ENCODE measurements at regions not wholly inside any gene's neighbourhood (a gene's known extent, or its start where the extent isn't known, plus 50 kb on each side); places are given as distances from the start of the nearest gene placed in this dataset.

GRCh38 chr15:97899981-97900380 is 60.5 kb upstream of the ARRDC4 start:
- no peak overlapping the region for H3K18ac ChIP-seq (ENCODE audit: low read length)
- no peaks in the 10 kb centered on the region for H3K36me3 ChIP-seq (replicated peaks in 1 of 2; ENCODE audit: control insufficient read depth in 2 of 2, insufficient read depth in 2 of 2, low read length in 2 of 2)
- no peak overlapping the region for H2BK15ac ChIP-seq (ENCODE audit: low read length)
- no CpG with 5 or more reads among the region's 5 CpGs for WGBS, 2 donors (ENCODE audit: extremely low coverage in 2 of 2, insufficient read length in 2 of 2, insufficient replicate concordance in 1 of 2)
- no peak overlapping the region for H3K27ac ChIP-seq (replicated peaks; ENCODE audit: low read length)
- no peak overlapping the region for H4K8ac ChIP-seq (ENCODE audit: low read depth, low read length)
- H3K9me3 ChIP-seq (replicated peaks in 1 of 2; ENCODE audit: control insufficient read depth in 2 of 2, insufficient read depth in 1 of 2, low read depth in 1 of 2, low read length in 2 of 2): no peaks in the 10 kb centered on the region
- H2BK120ac ChIP-seq (ENCODE audit: low read depth, low read length): no peak overlapping the region
- H2BK5ac ChIP-seq (ENCODE audit: low read length): no peak overlapping the region
- H2BK12ac ChIP-seq (ENCODE audit: low read length): no peak overlapping the region
- DNase-seq (ENCODE audit: low spot score): no peak
- no peak overlapping the region for H3K4ac ChIP-seq (ENCODE audit: low read length)
- no peak overlapping the region for H2AFZ ChIP-seq (ENCODE audit: low read length)
- H3K27me3 ChIP-seq (ENCODE audit: control insufficient read depth in 3 of 3, insufficient read depth in 3 of 3, low read depth in 1 of 3, low read length in 3 of 3): peaks cover 0 to 28% (median 0%) of the 10 kb centered on the region in 3 experiments
- no peak overlapping the region for H3K9ac ChIP-seq (ENCODE audit: low read depth, low read length, poor library complexity)
- no peak overlapping the region for H4K91ac ChIP-seq (ENCODE audit: low read depth, low read length, poor library complexity)
- no peaks in the 10 kb centered on the region for H3K79me1 ChIP-seq (ENCODE audit: low read depth, low read length)
- H3K23ac ChIP-seq (ENCODE audit: low read depth, low read length, poor library complexity): no peak overlapping the region
- H2AK5ac ChIP-seq (ENCODE audit: low read depth, low read length): no peak overlapping the region
- no peak overlapping the region for H3K4me2 ChIP-seq (ENCODE audit: insufficient read depth, low read length, poor library complexity, severe bottlenecking)
- H3K14ac ChIP-seq (ENCODE audit: low read length): no peak overlapping the region
- H3K4me1 ChIP-seq (ENCODE audit: control insufficient read depth in 2 of 2, insufficient read depth in 1 of 2, low read depth in 1 of 2, low read length in 2 of 2): peaks cover 0 to 2% of the 10 kb centered on the region in 2 donors
- no peak overlapping the region for H3K4me3 ChIP-seq (ENCODE audit: low read length in 2 of 2)

GRCh38 chr15:97902140-97902780 is 58.2 kb upstream of the ARRDC4 start:
- Histone ChIP-seq H3K36me3 (replicated peaks in 1 of 2; ENCODE audit: control insufficient read depth in 2 of 2, insufficient read depth in 2 of 2, low read length in 2 of 2) (no peaks in the 10 kb centered on the region), H3K4me2 (ENCODE audit: insufficient read depth, low read length, poor library complexity, severe bottlenecking) (no peak overlapping the region), H3K23ac (ENCODE audit: low read depth, low read length, poor library complexity) (no peak overlapping the region), H3K4ac (ENCODE audit: low read length) (no peak overlapping the region), H2BK120ac (ENCODE audit: low read depth, low read length) (no peak overlapping the region), H2AK5ac (ENCODE audit: low read depth, low read length) (no peak overlapping the region), H2BK12ac (ENCODE audit: low read length) (no peak overlapping the region), H3K9ac (ENCODE audit: low read depth, low read length, poor library complexity) (no peak overlapping the region), H3K18ac (ENCODE audit: low read length) (no peak overlapping the region), H4K8ac (ENCODE audit: low read depth, low read length) (no peak overlapping the region), H3K27me3 (ENCODE audit: control insufficient read depth in 3 of 3, insufficient read depth in 3 of 3, low read depth in 1 of 3, low read length in 3 of 3) (peaks cover 0 to 31% (median 0%) of the 10 kb centered on the region in 3 experiments), H3K4me1 (ENCODE audit: control insufficient read depth in 2 of 2, insufficient read depth in 1 of 2, low read depth in 1 of 2, low read length in 2 of 2) (peaks cover 0 to 2% of the 10 kb centered on the region in 2 donors), H3K27ac (replicated peaks; ENCODE audit: low read length) (no peak overlapping the region), H3K14ac (ENCODE audit: low read length) (no peak overlapping the region), H3K79me1 (ENCODE audit: low read depth, low read length) (no peaks in the 10 kb centered on the region), H2BK5ac (ENCODE audit: low read length) (no peak overlapping the region), H2AFZ (ENCODE audit: low read length) (no peak overlapping the region), H3K4me3 (ENCODE audit: low read length in 2 of 2) (no peak overlapping the region), H3K9me3 (replicated peaks in 1 of 2; ENCODE audit: control insufficient read depth in 2 of 2, insufficient read depth in 1 of 2, low read depth in 1 of 2, low read length in 2 of 2) (no peaks in the 10 kb centered on the region), H2BK15ac (ENCODE audit: low read length) (no peak overlapping the region), H4K91ac (ENCODE audit: low read depth, low read length, poor library complexity) (no peak overlapping the region)
- no peak for DNase-seq (ENCODE audit: low spot score)
- no CpG with 5 or more reads among the region's 10 CpGs for WGBS, 2 donors (ENCODE audit: extremely low coverage in 2 of 2, insufficient read length in 2 of 2, insufficient replicate concordance in 1 of 2)

GRCh38 chr15:97903560-97903959 is 56.9 kb upstream of the ARRDC4 start:
- Histone ChIP-seq H2AK5ac (ENCODE audit: low read depth, low read length) (no peak overlapping the region), H3K9me3 (replicated peaks in 1 of 2; ENCODE audit: control insufficient read depth in 2 of 2, insufficient read depth in 1 of 2, low read depth in 1 of 2, low read length in 2 of 2) (no peaks in the 10 kb centered on the region)
- WGBS, 2 donors (ENCODE audit: extremely low coverage in 2 of 2, insufficient read length in 2 of 2, insufficient replicate concordance in 1 of 2): no CpG with 5 or more reads among the region's 3 CpGs

GRCh38 chr15:97903971-97904572 is 56.4 kb upstream of the ARRDC4 start:
- Histone ChIP-seq H3K9ac (ENCODE audit: low read depth, low read length, poor library complexity) (no peak overlapping the region), H3K36me3 (replicated peaks in 1 of 2; ENCODE audit: control insufficient read depth in 2 of 2, insufficient read depth in 2 of 2, low read length in 2 of 2) (no peaks in the 10 kb centered on the region), H3K4ac (ENCODE audit: low read length) (no peak overlapping the region), H2AFZ (ENCODE audit: low read length) (peak overlapping the region; percentile 62), H2BK5ac (ENCODE audit: low read length) (no peak overlapping the region), H3K4me3 (ENCODE audit: low read length in 2 of 2) (no peak overlapping the region), H3K9me3 (replicated peaks in 1 of 2; ENCODE audit: control insufficient read depth in 2 of 2, insufficient read depth in 1 of 2, low read depth in 1 of 2, low read length in 2 of 2) (no peaks in the 10 kb centered on the region), H3K79me1 (ENCODE audit: low read depth, low read length) (no peaks in the 10 kb centered on the region), H3K27me3 (ENCODE audit: control insufficient read depth in 3 of 3, insufficient read depth in 3 of 3, low read depth in 1 of 3, low read length in 3 of 3) (peaks cover 0 to 31% (median 0%) of the 10 kb centered on the region in 3 experiments), H3K4me1 (ENCODE audit: control insufficient read depth in 2 of 2, insufficient read depth in 1 of 2, low read depth in 1 of 2, low read length in 2 of 2) (peaks cover 0 to 2% of the 10 kb centered on the region in 2 donors), H4K8ac (ENCODE audit: low read depth, low read length) (no peak overlapping the region), H3K18ac (ENCODE audit: low read length) (no peak overlapping the region), H2BK15ac (ENCODE audit: low read length) (no peak overlapping the region), H3K14ac (ENCODE audit: low read length) (no peak overlapping the region), H4K91ac (ENCODE audit: low read depth, low read length, poor library complexity) (no peak overlapping the region), H2BK120ac (ENCODE audit: low read depth, low read length) (no peak overlapping the region), H3K27ac (replicated peaks; ENCODE audit: low read length) (no peak overlapping the region), H3K23ac (ENCODE audit: low read depth, low read length, poor library complexity) (no peak overlapping the region), H2AK5ac (ENCODE audit: low read depth, low read length) (no peak overlapping the region), H2BK12ac (ENCODE audit: low read length) (no peak overlapping the region), H3K4me2 (ENCODE audit: insufficient read depth, low read length, poor library complexity, severe bottlenecking) (no peak overlapping the region)
- WGBS, 2 donors (ENCODE audit: extremely low coverage in 2 of 2, insufficient read length in 2 of 2, insufficient replicate concordance in 1 of 2): no CpG with 5 or more reads among the region's 26 CpGs
- DNase-seq (ENCODE audit: low spot score): peak; percentile 68

More at GRCh38 chr15:97903560-97903959, 56.9 kb upstream of the ARRDC4 start:
- Histone ChIP-seq H2BK15ac (ENCODE audit: low read length) (no peak overlapping the region), H3K4me3 (ENCODE audit: low read length in 2 of 2) (no peak overlapping the region), H4K8ac (ENCODE audit: low read depth, low read length) (no peak overlapping the region), H3K36me3 (replicated peaks in 1 of 2; ENCODE audit: control insufficient read depth in 2 of 2, insufficient read depth in 2 of 2, low read length in 2 of 2) (no peaks in the 10 kb centered on the region), H3K4me1 (ENCODE audit: control insufficient read depth in 2 of 2, insufficient read depth in 1 of 2, low read depth in 1 of 2, low read length in 2 of 2) (peaks cover 0 to 2% of the 10 kb centered on the region in 2 donors), H3K27ac (replicated peaks; ENCODE audit: low read length) (no peak overlapping the region), H4K91ac (ENCODE audit: low read depth, low read length, poor library complexity) (no peak overlapping the region), H3K23ac (ENCODE audit: low read depth, low read length, poor library complexity) (no peak overlapping the region), H2BK5ac (ENCODE audit: low read length) (no peak overlapping the region), H3K9ac (ENCODE audit: low read depth, low read length, poor library complexity) (no peak overlapping the region), H3K27me3 (ENCODE audit: control insufficient read depth in 3 of 3, insufficient read depth in 3 of 3, low read depth in 1 of 3, low read length in 3 of 3) (peaks cover 0 to 31% (median 0%) of the 10 kb centered on the region in 3 experiments), H2BK12ac (ENCODE audit: low read length) (no peak overlapping the region), H3K79me1 (ENCODE audit: low read depth, low read length) (no peaks in the 10 kb centered on the region), H3K4ac (ENCODE audit: low read length) (no peak overlapping the region), H3K4me2 (ENCODE audit: insufficient read depth, low read length, poor library complexity, severe bottlenecking) (no peak overlapping the region), H2BK120ac (ENCODE audit: low read depth, low read length) (no peak overlapping the region), H3K14ac (ENCODE audit: low read length) (no peak overlapping the region), H2AFZ (ENCODE audit: low read length) (no peak overlapping the region), H3K18ac (ENCODE audit: low read length) (no peak overlapping the region)
- DNase-seq (ENCODE audit: low spot score): no peak
